ENCODE measurements at regions not wholly inside any gene's neighbourhood (a gene's known extent, or its start where the extent isn't known, plus 50 kb on each side); places are given as distances from the start of the nearest gene placed in this dataset.

GRCh38 chr5:8875722-8876121, 670.2 kb downstream of the SEMA5A start:
- H3K4me1 ChIP-seq (ENCODE audit: control insufficient read depth, extremely low read depth, insufficient read depth, low read length) = no peaks in the 10 kb centered on the region
- no peak overlapping the region for H3K9ac ChIP-seq (ENCODE audit: control insufficient read depth, extremely low read depth, insufficient read depth, low read length)
- H3K9me1 ChIP-seq (ENCODE audit: control insufficient read depth, extremely low read depth, insufficient read depth, low read length) = no peaks in the 10 kb centered on the region
- no peak overlapping the region for H2AFZ ChIP-seq (ENCODE audit: control insufficient read depth, low read length)
- FAIRE-seq = no peak
- no peaks in the 10 kb centered on the region for H3K79me2 ChIP-seq (ENCODE audit: control insufficient read depth, insufficient read depth, low read length)
- H3K27me3 ChIP-seq (ENCODE audit: control insufficient read depth, extremely low read depth, insufficient read depth, low read length) = no peaks in the 10 kb centered on the region
- no peak overlapping the region for H3K4me2 ChIP-seq (ENCODE audit: control insufficient read depth, extremely low read depth, insufficient read depth, low read depth, low read length)
- no peak for DNase-seq (ENCODE audit: low read depth, low spot score)
- dilution Hi-C loops (cut with MboI; ENCODE audit: extremely low pct_ligation_motif_present, low sequenced_read_pairs) = no loop called here
- no peaks in the 10 kb centered on the region for H4K20me1 ChIP-seq (ENCODE audit: control insufficient read depth, extremely low read depth, insufficient read depth, low read length)
- no peaks in the 10 kb centered on the region for H3K36me3 ChIP-seq (ENCODE audit: control insufficient read depth in 2 of 2, extremely low read depth in 1 of 2, insufficient read depth in 2 of 2, low read length in 2 of 2)
- H3K9me3 ChIP-seq (ENCODE audit: control insufficient read depth, low read depth, low read length) = no peaks in the 10 kb centered on the region
- TF ChIP-seq EZH2 (IDR thresholded peaks at IDR 0.05; ENCODE audit: low read length) = no peak
- TF ChIP-seq CTCF (optimal IDR thresholded peaks at IDR 0.05 in 1 of 3, IDR thresholded peaks at IDR 0.05 in 1 of 3, conservative IDR thresholded peaks at IDR 0.05 in 1 of 3; ENCODE audit: extremely low read depth in 1 of 3, insufficient read depth in 2 of 3, low read length in 3 of 3) = no peak
- H3K27ac ChIP-seq (ENCODE audit: control insufficient read depth, insufficient read depth, low read length) = no peak overlapping the region
- no peak overlapping the region for H3K4me3 ChIP-seq (ENCODE audit: control insufficient read depth in 2 of 3, extremely low read depth in 1 of 3, insufficient read depth in 2 of 3, low read depth in 1 of 3, low read length in 3 of 3)

GRCh38 chr5:8879248-8879647, 666.6 kb downstream of the SEMA5A start:
- no peak for FAIRE-seq
- TF ChIP-seq EZH2 (IDR thresholded peaks at IDR 0.05; ENCODE audit: low read length) (no peak), CTCF (optimal IDR thresholded peaks at IDR 0.05 in 1 of 3, IDR thresholded peaks at IDR 0.05 in 1 of 3, conservative IDR thresholded peaks at IDR 0.05 in 1 of 3; ENCODE audit: extremely low read depth in 1 of 3, insufficient read depth in 2 of 3, low read length in 3 of 3) (no peak)
- Histone ChIP-seq H3K36me3 (ENCODE audit: control insufficient read depth in 2 of 2, extremely low read depth in 1 of 2, insufficient read depth in 2 of 2, low read length in 2 of 2) (no peaks in the 10 kb centered on the region), H3K9me3 (ENCODE audit: control insufficient read depth, low read depth, low read length) (no peaks in the 10 kb centered on the region), H3K9ac (ENCODE audit: control insufficient read depth, extremely low read depth, insufficient read depth, low read length) (no peak overlapping the region), H3K27me3 (ENCODE audit: control insufficient read depth, extremely low read depth, insufficient read depth, low read length) (no peaks in the 10 kb centered on the region), H3K4me1 (ENCODE audit: control insufficient read depth, extremely low read depth, insufficient read depth, low read length) (no peaks in the 10 kb centered on the region), H3K27ac (ENCODE audit: control insufficient read depth, insufficient read depth, low read length) (no peak overlapping the region), H3K9me1 (ENCODE audit: control insufficient read depth, extremely low read depth, insufficient read depth, low read length) (no peaks in the 10 kb centered on the region), H3K79me2 (ENCODE audit: control insufficient read depth, insufficient read depth, low read length) (no peaks in the 10 kb centered on the region), H3K4me2 (ENCODE audit: control insufficient read depth, extremely low read depth, insufficient read depth, low read depth, low read length) (no peak overlapping the region), H4K20me1 (ENCODE audit: control insufficient read depth, extremely low read depth, insufficient read depth, low read length) (no peaks in the 10 kb centered on the region), H2AFZ (ENCODE audit: control insufficient read depth, low read length) (no peak overlapping the region), H3K4me3 (ENCODE audit: control insufficient read depth in 2 of 3, extremely low read depth in 1 of 3, insufficient read depth in 2 of 3, low read depth in 1 of 3, low read length in 3 of 3) (no peak overlapping the region)
- DNase-seq (ENCODE audit: low read depth, low spot score) = no peak
- dilution Hi-C loops (cut with MboI; ENCODE audit: extremely low pct_ligation_motif_present, low sequenced_read_pairs) = no loop called here

Data from keratinocyte (primary cell).